ENCODE measurements at regions not wholly inside any gene's neighbourhood (a gene's known extent, or its start where the extent isn't known, plus 50 kb on each side); places are given as distances from the start of the nearest gene placed in this dataset.

DNA sequence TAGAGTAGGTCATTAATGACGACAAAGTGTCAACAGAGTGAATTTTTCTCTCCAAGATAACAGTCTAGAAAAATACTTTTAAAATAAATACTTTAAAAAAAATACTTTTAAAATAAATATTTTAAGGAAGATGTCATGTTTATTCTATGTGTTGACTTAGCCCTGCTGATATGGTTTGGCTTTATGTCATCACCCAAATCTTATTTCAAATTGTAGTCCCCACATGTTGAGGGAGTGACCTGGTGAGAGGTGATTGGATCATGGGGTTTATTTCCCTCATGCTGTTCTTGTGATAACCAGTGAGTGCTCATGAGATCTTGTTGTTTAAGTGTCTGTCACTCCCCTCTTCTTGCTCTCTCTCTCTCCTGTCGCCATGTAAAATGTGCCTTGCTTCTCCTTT is 754.9 kb upstream of the SLIT2 start:
- TF ChIP-seq, protein P1, sequence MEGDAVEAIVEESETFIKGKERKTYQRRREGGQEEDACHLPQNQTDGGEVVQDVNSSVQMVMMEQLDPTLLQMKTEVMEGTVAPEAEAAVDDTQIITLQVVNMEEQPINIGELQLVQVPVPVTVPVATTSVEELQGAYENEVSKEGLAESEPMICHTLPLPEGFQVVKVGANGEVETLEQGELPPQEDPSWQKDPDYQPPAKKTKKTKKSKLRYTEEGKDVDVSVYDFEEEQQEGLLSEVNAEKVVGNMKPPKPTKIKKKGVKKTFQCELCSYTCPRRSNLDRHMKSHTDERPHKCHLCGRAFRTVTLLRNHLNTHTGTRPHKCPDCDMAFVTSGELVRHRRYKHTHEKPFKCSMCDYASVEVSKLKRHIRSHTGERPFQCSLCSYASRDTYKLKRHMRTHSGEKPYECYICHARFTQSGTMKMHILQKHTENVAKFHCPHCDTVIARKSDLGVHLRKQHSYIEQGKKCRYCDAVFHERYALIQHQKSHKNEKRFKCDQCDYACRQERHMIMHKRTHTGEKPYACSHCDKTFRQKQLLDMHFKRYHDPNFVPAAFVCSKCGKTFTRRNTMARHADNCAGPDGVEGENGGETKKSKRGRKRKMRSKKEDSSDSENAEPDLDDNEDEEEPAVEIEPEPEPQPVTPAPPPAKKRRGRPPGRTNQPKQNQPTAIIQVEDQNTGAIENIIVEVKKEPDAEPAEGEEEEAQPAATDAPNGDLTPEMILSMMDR (conservative IDR thresholded peaks at IDR 0.05): no peak
- H3K4me3 Mint-ChIP-seq: no peak overlapping the region
- no peaks in the 10 kb centered on the region for H3K36me3 Mint-ChIP-seq (ENCODE audit: low read depth)
- H3K27ac Mint-ChIP-seq (ENCODE audit: unreplicated experiment): no peak overlapping the region
- no peaks in the 10 kb centered on the region for H3K4me1 Mint-ChIP-seq
- no peak for DNase-seq (ENCODE audit: low read depth, low spot score)
- H3K27me3 Mint-ChIP-seq (ENCODE audit: low read depth): no peaks in the 10 kb centered on the region
- H3K9me3 Mint-ChIP-seq: no peaks in the 10 kb centered on the region

DNA sequence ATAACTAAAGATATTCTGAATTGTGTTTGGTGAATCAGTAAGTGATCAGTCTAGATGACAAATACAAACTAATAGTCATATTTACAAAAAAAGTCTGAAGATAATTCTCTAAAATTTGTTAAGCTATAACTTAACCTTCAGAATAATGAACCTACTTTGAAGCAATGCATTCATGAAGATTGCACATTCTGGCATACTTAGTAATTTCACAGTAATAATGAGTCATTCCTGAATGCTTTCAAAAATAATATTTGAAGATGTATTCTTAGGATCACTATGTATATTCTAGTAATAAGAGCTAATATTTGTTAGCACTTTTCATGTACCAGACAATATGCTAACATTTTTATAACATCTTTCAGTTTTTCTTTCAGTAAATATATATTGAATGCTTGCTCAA is 756.7 kb upstream of the SLIT2 start:
- H3K4me3 Mint-ChIP-seq: no peak overlapping the region
- H3K4me1 Mint-ChIP-seq: no peaks in the 10 kb centered on the region
- H3K9me3 Mint-ChIP-seq: no peaks in the 10 kb centered on the region
- TF ChIP-seq, protein P1 (conservative IDR thresholded peaks at IDR 0.05): no peak
- no peaks in the 10 kb centered on the region for H3K27me3 Mint-ChIP-seq (ENCODE audit: low read depth)
- no peak overlapping the region for H3K27ac Mint-ChIP-seq (ENCODE audit: unreplicated experiment)
- no peaks in the 10 kb centered on the region for H3K36me3 Mint-ChIP-seq (ENCODE audit: low read depth)
- no peak for DNase-seq (ENCODE audit: low read depth, low spot score)

DNA sequence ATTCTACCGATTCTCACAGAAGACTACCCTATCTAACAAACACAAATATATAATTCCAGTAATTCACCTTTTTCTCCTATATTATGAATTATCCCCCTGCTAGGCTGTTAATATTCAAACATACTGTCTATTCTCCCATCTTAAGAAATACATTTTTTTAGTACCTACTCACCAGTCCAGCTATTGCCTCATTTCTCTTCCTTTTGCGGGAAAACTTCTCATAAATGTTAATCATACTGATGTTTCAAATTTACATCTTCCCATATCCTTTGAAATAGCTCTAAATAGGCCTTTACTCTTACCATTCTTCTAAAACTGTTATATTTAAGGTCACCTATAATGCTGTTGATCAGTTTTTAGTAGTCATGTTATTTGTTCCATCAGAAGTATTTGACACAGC is 759.1 kb upstream of the SLIT2 start:
- TF ChIP-seq, protein P1 (conservative IDR thresholded peaks at IDR 0.05): no peak
- no peak overlapping the region for H3K27ac Mint-ChIP-seq (ENCODE audit: unreplicated experiment)

DNA sequence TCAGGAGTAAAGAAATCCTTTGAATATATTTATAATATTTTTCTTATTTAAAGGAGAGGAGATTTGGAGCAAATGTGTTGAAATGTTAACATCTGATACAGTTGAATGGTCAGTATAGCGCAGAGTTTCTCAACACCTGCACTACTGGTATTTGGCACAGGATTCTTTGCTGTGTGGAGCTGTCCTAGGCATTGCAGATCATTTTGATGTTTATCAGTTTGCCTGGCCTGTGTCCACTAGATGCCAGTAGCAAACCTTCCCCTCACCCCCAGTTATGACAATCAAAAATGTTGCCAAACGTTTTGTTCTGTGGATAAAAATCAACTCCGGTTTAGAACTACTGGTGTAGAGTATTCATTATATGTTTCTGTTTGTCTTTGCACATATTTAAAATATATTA is 765.3 kb upstream of the SLIT2 start:
- TF ChIP-seq, protein P1 (conservative IDR thresholded peaks at IDR 0.05): no peak
- DNase-seq (ENCODE audit: low read depth, low spot score): no peak
- H3K4me1 Mint-ChIP-seq: no peaks in the 10 kb centered on the region
- no peaks in the 10 kb centered on the region for H3K36me3 Mint-ChIP-seq (ENCODE audit: low read depth)
- H3K4me3 Mint-ChIP-seq: no peak overlapping the region
- H3K9me3 Mint-ChIP-seq: no peaks in the 10 kb centered on the region
- no peaks in the 10 kb centered on the region for H3K27me3 Mint-ChIP-seq (ENCODE audit: low read depth)
- H3K27ac Mint-ChIP-seq (ENCODE audit: unreplicated experiment): no peak overlapping the region

More for the DNA sequence above, 759.1 kb upstream of the SLIT2 start:
- no peaks in the 10 kb centered on the region for H3K36me3 Mint-ChIP-seq (ENCODE audit: low read depth)
- no peaks in the 10 kb centered on the region for H3K4me1 Mint-ChIP-seq
- H3K27me3 Mint-ChIP-seq (ENCODE audit: low read depth): no peaks in the 10 kb centered on the region
- no peaks in the 10 kb centered on the region for H3K9me3 Mint-ChIP-seq
- no peak for DNase-seq (ENCODE audit: low read depth, low spot score)
- no peak overlapping the region for H3K4me3 Mint-ChIP-seq

DNA sequence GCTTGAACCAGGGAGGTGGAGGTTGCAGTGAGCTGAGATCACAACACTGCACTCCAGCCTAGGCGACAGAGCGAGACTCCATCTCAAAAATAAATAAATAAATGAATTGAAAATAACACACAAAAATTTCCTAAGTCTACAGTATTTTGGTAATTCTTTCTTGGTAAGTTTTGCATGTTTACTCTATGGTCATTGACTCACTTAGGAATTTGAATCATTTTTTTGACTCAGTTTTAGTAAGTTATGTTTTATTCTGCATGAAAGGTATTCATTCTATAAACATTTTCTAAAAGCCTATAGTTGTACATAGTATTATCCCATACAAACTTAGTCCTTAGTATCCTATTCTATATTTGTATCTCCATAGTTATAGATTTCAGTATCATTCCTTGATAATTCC is 772.9 kb upstream of the SLIT2 start:
- H3K4me3 Mint-ChIP-seq: no peak overlapping the region
- no peaks in the 10 kb centered on the region for H3K9me3 Mint-ChIP-seq
- no peak overlapping the region for H3K27ac Mint-ChIP-seq (ENCODE audit: unreplicated experiment)
- TF ChIP-seq, protein P1 (conservative IDR thresholded peaks at IDR 0.05): no peak
- H3K27me3 Mint-ChIP-seq (ENCODE audit: low read depth): no peaks in the 10 kb centered on the region
- no peak for DNase-seq (ENCODE audit: low read depth, low spot score)
- no peaks in the 10 kb centered on the region for H3K36me3 Mint-ChIP-seq (ENCODE audit: low read depth)
- H3K4me1 Mint-ChIP-seq: no peaks in the 10 kb centered on the region

DNA sequence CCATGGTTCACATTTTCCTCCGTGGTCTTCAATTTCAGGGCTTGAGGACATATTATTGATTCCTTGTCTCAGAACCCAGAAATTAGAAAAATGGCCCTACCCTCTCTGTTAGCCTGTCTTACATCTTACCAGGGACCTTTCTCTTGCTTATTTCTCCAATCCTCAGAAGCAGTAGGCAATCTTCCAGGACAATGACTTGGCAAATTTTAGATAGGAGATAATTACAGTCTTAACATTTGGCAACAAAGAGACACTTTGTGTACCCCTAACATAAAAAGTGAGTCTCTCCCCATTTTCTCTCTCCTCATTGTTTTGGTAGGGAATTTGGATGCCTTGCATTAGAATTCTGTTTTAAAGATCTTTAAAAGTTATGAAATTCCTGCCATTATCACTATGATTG is 778.1 kb upstream of the SLIT2 start:
- TF ChIP-seq, protein P1 (conservative IDR thresholded peaks at IDR 0.05): no peak
- Mint-ChIP-seq H3K36me3 (ENCODE audit: low read depth) (no peaks in the 10 kb centered on the region), H3K4me3 (no peak overlapping the region), H3K9me3 (peaks cover 13% of the 10 kb centered on the region), H3K27me3 (ENCODE audit: low read depth) (no peaks in the 10 kb centered on the region), H3K27ac (ENCODE audit: unreplicated experiment) (no peak overlapping the region), H3K4me1 (no peaks in the 10 kb centered on the region)
- DNase-seq (ENCODE audit: low read depth, low spot score): no peak
